ENCODE measurements at regions not wholly inside any gene's neighbourhood (a gene's known extent, or its start where the extent isn't known, plus 50 kb on each side); places are given as distances from the start of the nearest gene placed in this dataset.

GRCh38 chr5:144017631-144018030 is 152.8 kb downstream of the YIPF5 start:
- TF ChIP-seq, protein P1, sequence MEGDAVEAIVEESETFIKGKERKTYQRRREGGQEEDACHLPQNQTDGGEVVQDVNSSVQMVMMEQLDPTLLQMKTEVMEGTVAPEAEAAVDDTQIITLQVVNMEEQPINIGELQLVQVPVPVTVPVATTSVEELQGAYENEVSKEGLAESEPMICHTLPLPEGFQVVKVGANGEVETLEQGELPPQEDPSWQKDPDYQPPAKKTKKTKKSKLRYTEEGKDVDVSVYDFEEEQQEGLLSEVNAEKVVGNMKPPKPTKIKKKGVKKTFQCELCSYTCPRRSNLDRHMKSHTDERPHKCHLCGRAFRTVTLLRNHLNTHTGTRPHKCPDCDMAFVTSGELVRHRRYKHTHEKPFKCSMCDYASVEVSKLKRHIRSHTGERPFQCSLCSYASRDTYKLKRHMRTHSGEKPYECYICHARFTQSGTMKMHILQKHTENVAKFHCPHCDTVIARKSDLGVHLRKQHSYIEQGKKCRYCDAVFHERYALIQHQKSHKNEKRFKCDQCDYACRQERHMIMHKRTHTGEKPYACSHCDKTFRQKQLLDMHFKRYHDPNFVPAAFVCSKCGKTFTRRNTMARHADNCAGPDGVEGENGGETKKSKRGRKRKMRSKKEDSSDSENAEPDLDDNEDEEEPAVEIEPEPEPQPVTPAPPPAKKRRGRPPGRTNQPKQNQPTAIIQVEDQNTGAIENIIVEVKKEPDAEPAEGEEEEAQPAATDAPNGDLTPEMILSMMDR (IDR thresholded peaks at IDR 0.05 in 8 of 11, conservative IDR thresholded peaks at IDR 0.05 in 3 of 11): no peak
- no peak for TF ChIP-seq POLR2A (IDR thresholded peaks at IDR 0.05)
- TF ChIP-seq POLR2AphosphoS5 (IDR thresholded peaks at IDR 0.05): no peak
